HEK293T (cell line): ENCODE measurements at regions not wholly inside any gene's neighbourhood (a gene's known extent, or its start where the extent isn't known, plus 50 kb on each side); places are given as distances from the start of the nearest gene placed in this dataset.

Experiments used
- ARNT ChIP-seq: fragments of 450-650 bp; IDR thresholded peaks from 2 replicates; pipeline ENCODE4 v1.6.1; 2017; ENCODE audit warnings: mild to moderate bottlenecking
- BHLHE40 ChIP-seq: fragments of 450-650 bp; IDR thresholded peaks from 2 replicates; pipeline ENCODE4 v1.6.1; 2016; ENCODE audit warnings: mild to moderate bottlenecking, moderate library complexity, borderline replicate concordance
- CTBP1 ChIP-seq: fragments of 450-650 bp; IDR thresholded peaks from 2 replicates; pipeline ENCODE4 v1.6.1; 2016; ENCODE audit warnings: borderline replicate concordance
- FOXA1 ChIP-seq: fragments of 450-650 bp; IDR thresholded peaks from 2 replicates; pipeline ENCODE4 v1.6.1; 2016; ENCODE audit warnings: mild to moderate bottlenecking
- FOXK2 ChIP-seq: fragments of 450-650 bp; IDR thresholded peaks from 2 replicates; pipeline ENCODE4 v1.6.1; 2016; ENCODE audit warnings: mild to moderate bottlenecking
- FOXM1 ChIP-seq: fragments of 450-650 bp; IDR thresholded peaks from 2 replicates; pipeline ENCODE4 v1.6.1; 2017; ENCODE audit warnings: mild to moderate bottlenecking, borderline replicate concordance
- SP1 ChIP-seq: fragments of 450-650 bp; IDR thresholded peaks from 2 replicates; pipeline ENCODE4 v1.6.1; 2017
- SUZ12 ChIP-seq: fragments of 450-650 bp; IDR thresholded peaks from 2 replicates; pipeline ENCODE4 v1.6.1; 2016; ENCODE audit warnings: mild to moderate bottlenecking
- TARDBP ChIP-seq: fragments of 450-650 bp; IDR thresholded peaks from 2 replicates; pipeline ENCODE4 v1.6.1; 2016
- TF ChIP-seq, protein P1 (sequence below): fragments of 450-650 bp; IDR thresholded peaks from 2 replicates; pipeline ENCODE4 v1.6.1; 2016

DNA sequence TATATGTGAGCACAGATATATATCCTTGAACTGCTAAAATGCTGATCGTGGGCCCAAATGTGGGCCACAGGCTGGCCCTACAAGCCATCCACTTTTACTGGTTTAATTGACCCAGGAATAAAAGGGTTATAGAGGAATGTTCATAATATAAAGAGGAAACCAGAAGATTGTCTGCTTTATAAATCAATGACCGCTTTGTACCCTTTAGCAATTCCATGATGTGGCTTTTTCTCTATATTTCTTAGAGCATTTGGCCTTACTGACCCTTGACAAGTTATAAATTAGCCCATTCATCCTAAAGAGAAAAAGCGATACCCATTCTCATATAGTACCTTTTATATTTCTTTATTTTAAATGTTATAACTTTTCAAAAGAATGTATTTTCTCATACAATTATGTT, 87.1 kb upstream of the ITGA4 start:
- no peak for TF ChIP-seq ARNT
- TF ChIP-seq SP1 = no peak
- TF ChIP-seq CTBP1 = no peak
- TF ChIP-seq TARDBP = no peak
- no peak for TF ChIP-seq BHLHE40
- no peak for TF ChIP-seq FOXK2
- no peak for TF ChIP-seq FOXA1
- no peak for TF ChIP-seq FOXM1
- TF ChIP-seq SUZ12 = no peak
- TF ChIP-seq, protein P1, sequence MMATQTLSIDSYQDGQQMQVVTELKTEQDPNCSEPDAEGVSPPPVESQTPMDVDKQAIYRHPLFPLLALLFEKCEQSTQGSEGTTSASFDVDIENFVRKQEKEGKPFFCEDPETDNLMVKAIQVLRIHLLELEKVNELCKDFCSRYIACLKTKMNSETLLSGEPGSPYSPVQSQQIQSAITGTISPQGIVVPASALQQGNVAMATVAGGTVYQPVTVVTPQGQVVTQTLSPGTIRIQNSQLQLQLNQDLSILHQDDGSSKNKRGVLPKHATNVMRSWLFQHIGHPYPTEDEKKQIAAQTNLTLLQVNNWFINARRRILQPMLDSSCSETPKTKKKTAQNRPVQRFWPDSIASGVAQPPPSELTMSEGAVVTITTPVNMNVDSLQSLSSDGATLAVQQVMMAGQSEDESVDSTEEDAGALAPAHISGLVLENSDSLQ = no peak
